ENCODE measurements at regions not wholly inside any gene's neighbourhood (a gene's known extent, or its start where the extent isn't known, plus 50 kb on each side); places are given as distances from the start of the nearest gene placed in this dataset.
A peak's percentile ranks its signal among the peaks of the same experiment; 100 is the strongest.

GRCh38 chr4:30269850-30270249, 450.3 kb upstream of the PCDH7 start:
- TF ChIP-seq CTCF (IDR thresholded peaks at IDR 0.05) = peak in 1 of 6 experiments; percentile 25
- no peak for TF ChIP-seq POLR2A (IDR thresholded peaks at IDR 0.05)

Data from adrenal gland (tissue), 5 donors.